RKO (cell line): ENCODE measurements at regions not wholly inside any gene's neighbourhood (a gene's known extent, or its start where the extent isn't known, plus 50 kb on each side); places are given as distances from the start of the nearest gene placed in this dataset.
A peak's percentile ranks its signal among the peaks of the same experiment; 100 is the strongest.
"Not testable (repeated sequence)": the region's sequence is repeated elsewhere in the genome, so short reads cannot be mapped to it uniquely, and the experiment has no call there.

Experiments
- DNase-seq: peaks from one replicate; pipeline ENCODE4 v3.0.0-alpha.2; 2016; ENCODE audit warnings: low spot score

DNA sequence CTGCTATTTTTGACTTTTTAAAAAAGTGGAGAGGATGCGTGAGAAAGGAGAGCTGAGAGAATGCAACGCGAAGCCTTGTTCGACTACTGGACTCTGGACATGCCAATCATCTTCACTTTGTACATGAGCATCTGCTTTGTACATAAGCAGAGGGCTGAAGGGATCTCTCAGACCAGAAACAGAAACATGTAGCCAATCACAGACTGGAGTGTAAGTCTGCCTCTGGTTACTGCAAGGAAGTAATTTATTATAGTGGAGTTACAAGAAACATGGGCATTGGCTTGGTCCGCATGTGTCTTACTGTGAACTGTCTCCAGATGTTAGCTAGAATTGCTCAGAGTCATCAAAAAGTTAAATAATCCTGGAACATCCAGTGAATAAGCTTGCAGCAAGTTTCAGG, 190.0 kb upstream of the GRAMD2B start:
- DNase-seq: no peak

GRCh38 chr5:126234563-126235195, 188.5 kb upstream of the GRAMD2B start:
- peak; percentile 41 for DNase-seq

DNA sequence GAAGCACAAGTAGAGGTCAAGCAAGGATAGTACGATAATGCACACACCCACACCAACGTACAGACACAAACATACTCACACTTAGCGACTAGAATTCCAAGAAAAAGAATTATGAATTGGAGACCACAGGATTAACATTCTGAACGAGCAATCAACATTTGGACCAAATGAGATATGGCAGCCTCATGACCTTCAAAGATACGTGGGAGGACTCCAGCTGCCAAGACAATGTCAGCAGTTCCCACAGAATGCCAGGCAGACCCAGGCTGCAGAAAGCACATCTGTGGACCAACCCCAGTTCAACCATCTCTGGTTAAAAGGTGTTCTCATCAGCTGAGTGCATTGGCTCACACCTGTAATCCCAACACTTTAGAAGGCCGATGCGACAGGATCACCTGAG, 187.6 kb upstream of the GRAMD2B start:
- no peak for DNase-seq

DNA sequence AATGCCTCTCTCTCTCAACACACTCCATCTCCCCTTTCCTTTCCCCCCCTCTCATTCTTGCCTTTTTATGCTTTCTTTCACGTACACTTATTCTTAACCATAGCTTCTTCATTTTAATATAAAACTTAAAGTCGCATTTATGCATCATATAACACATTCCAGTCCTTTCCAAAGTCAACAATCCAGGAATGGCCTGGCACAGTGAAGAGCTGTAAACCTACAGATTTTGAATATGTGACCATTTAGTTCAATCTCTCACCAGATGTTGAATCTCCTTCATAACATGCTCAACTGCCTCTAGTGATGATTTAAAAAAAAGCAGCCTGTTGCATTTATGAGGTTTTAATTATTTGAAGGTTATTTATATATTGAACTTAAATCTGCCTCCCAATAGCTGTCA, 186.2 kb upstream of the GRAMD2B start:
- DNase-seq: no peak

GRCh38 chr5:126248611-126249010, 174.6 kb upstream of the GRAMD2B start:
- no peak for DNase-seq

GRCh38 chr5:126251024-126251423, 172.2 kb upstream of the GRAMD2B start:
- DNase-seq: no peak

DNA sequence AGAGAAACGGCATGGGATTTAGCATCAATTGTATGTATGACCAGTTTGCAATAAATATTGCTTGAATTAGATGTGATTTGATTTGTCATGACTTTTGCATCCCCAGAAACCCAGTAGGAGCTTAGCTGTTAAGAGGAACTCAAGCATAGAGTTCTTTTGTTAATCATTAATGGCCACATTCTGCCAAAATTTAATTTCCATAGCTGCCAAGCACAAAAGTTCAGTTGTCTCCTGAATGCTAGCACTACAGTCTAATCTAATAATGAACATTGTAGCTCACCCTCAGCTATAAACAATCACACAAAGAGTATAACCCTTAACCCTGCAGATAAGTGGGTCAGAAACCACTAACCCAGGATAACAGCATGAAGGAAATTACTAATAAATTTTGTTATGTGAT, 169.8 kb upstream of the GRAMD2B start:
- no peak for DNase-seq

- DNase-seq: no peak
Measured at GRCh38 chr5:126263591-126264184, 159.5 kb upstream of the GRAMD2B start.

GRCh38 chr5:126265917-126266316, 157.3 kb upstream of the GRAMD2B start:
- DNase-seq: no peak

DNA sequence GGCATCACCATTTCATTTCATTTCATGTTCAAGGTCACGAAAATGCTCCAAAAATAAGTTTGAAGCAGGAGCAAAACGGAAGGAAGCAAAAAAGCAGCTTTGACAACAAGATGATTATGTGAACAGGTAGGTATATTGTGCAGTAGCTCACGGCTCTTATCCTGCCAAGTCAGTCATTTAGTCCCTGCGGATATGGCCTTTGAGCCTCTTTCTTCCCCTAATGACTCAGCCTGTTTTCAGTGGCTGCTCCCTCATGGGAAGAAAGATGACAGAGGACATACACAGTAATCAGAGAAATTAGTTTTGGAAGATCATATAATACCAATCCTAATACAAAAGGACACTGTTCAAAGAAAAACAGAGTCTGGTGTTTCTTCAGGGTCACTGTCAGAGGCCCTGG, 155.8 kb upstream of the GRAMD2B start:
- peak; percentile 2 for DNase-seq

- DNase-seq: no peak
Measured at GRCh38 chr5:126268697-126269315, 154.4 kb upstream of the GRAMD2B start.

- DNase-seq: no peak
Measured at GRCh38 chr5:126269511-126269910, 153.7 kb upstream of the GRAMD2B start.

DNA sequence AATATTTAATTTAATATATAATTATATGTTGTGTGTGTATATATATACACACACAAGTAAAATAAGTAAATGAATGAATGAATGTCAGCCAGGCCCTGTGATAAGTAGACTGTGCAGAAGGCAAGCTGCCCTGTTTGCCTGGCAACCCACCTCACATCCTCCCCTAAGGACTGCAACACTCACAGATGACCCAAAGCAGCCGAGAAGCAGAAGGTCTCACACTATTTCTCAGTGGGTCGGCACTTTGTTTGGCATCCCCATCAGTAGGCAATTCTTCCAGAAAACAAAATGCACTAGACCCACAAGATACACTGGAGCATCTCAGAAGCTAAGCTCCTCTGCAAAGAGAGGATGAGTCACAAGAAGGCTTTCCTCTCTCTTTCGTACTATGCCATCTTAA, 152.1 kb upstream of the GRAMD2B start:
- DNase-seq: no peak

- no peak for DNase-seq
Measured at GRCh38 chr5:126274076-126274762, 149.0 kb upstream of the GRAMD2B start.

DNA sequence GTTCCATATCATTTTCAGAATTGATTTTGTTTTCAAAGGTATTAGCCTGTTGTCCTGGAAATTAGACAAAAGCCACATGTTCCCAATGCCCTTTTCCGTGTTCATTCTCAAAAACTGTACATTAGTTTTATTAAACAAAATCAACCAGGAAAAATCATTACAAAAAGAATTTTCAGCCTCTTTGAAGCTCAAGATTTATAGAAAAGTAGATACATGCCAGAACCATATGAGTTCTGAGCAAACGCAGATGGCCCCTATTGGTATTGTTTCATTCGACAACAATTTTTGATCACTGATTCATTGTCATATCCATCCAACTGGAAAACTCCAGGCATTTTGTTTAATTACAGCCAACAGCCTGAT, 148.5 kb upstream of the GRAMD2B start:
- DNase-seq: no peak

DNA sequence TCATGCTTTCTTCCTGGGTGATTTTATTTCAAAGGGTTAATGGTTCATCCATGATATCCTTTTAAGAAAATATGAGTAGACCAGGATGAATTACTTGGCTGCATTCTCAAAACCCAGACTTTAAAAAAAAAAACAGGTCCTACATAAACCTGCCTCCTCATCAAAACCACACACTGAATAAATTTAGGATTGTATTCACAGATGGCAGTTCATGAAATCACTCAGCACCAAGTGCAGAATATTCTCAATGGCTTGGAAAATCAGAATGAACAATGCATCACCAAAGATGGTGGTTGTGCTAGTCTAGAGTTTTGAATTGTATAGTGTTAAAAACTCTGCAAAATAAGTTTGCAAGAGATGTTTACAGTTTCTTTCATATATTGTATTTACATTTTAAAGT, 145.4 kb upstream of the GRAMD2B start:
- DNase-seq: no peak

- DNase-seq: no peak
Measured at GRCh38 chr5:126280343-126280742, 142.9 kb upstream of the GRAMD2B start.

GRCh38 chr5:126280846-126281245, 142.4 kb upstream of the GRAMD2B start:
- DNase-seq: no peak

GRCh38 chr5:126284977-126285696, 138.1 kb upstream of the GRAMD2B start:
- no peak for DNase-seq

- not testable (repeated sequence) for DNase-seq
Measured at GRCh38 chr5:126296121-126296520, 127.1 kb upstream of the GRAMD2B start.

DNA sequence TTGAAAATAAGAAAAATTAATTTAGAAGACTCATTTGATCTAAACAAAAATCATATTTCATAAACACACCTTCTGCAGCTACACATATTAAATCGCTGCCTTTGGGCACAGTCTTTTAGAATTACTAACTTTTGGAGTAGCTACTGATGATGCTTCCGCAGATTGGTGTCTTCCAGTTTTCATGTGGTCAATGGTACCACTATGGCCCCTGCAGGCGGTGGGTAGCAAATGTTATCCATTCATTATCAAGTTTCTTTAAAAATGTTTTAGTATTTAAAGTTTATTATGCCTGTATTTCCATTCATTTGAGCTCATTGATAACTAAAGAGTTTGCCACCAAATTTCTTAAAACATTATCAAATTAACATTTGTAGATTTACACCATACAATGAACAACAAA, 122.9 kb upstream of the GRAMD2B start:
- no peak for DNase-seq

GRCh38 chr5:126301056-126301455, 122.2 kb upstream of the GRAMD2B start:
- DNase-seq: no peak

GRCh38 chr5:126309860-126310259, 113.3 kb upstream of the GRAMD2B start:
- DNase-seq: no peak
